ENCODE measurements at regions not wholly inside any gene's neighbourhood (a gene's known extent, or its start where the extent isn't known, plus 50 kb on each side); places are given as distances from the start of the nearest gene placed in this dataset.
A peak's percentile ranks its signal among the peaks of the same experiment; 100 is the strongest.

DNA sequence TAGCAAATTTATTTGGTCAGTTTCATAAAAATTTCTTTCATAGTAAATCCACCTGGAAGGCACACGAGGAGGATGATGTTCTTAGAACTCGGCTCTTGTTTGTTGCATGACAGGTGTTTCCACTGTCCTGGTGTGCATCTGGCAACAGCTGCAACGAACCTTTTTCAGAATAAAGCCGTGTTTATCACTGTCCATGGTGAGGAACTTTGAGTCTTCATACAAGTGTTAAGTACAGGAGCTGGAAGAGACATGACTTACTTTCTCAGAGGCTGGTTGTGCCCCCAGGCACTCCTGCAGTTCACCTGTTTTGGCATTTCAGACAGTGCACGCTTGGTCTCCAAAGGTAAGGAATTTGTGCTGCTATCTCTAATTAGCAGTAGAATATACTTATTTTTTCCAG, 97.1 kb downstream of the ADAMTS1 start:
- intact Hi-C loops (cut with DNase I, micrococcal nuclease), result no loop called here
- no peak for DNase-seq
- ATAC-seq, result no peak

DNA sequence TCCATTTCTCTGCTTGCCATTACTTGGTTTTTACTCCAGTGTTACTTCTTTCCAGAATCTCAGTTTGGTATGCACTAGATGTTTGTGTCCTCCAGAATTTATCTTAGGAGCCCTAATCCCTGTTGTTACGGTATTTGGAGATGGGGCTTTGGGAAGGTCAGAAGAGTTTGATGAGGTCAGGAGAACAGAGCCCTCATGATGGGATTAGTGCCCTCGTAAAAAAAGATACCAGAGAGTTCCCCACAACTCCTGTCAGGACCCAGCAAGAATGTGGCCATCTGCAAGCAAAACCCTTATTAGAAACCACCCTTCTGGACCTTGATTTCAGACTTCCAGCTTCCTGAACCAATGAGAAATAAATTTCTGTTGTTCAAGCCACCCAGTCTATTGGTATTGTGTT, 98.0 kb downstream of the ADAMTS1 start:
- ATAC-seq (no peak), DNase-seq (no peak)
- intact Hi-C loops (cut with DNase I, micrococcal nuclease), result no loop called here

GRCh38 chr21:26743524-26743923, 101.7 kb downstream of the ADAMTS1 start:
- intact Hi-C loops (cut with DNase I, micrococcal nuclease), result no loop called here
- ATAC-seq, result no peak
- no peak for DNase-seq

GRCh38 chr21:26739189-26739588, 106.0 kb downstream of the ADAMTS1 start:
- intact Hi-C loops (cut with DNase I, micrococcal nuclease), result no loop called here
- DNase-seq, result no peak
- no peak for ATAC-seq

DNA sequence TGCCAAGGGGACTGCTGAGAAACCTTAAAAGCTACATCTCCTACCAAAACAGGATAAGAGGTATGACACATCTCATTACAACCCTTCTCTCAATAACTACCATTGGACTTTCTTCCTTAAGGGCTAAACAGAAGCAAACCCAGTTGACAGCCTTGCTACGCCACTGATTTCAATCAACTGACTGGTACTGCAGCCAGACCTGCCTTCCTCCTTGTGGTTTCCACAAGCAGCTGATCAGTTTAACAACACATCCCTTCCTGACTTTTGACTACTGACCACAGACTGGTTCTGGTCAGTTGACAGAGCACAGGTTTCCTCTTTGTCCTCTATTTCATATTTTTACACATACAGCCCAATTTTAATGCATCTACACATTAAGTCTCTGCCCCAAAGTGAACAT, 108.8 kb downstream of the ADAMTS1 start:
- intact Hi-C loops (cut with DNase I, micrococcal nuclease), result no loop called here
- ATAC-seq, result no peak
- DNase-seq, result no peak

DNA sequence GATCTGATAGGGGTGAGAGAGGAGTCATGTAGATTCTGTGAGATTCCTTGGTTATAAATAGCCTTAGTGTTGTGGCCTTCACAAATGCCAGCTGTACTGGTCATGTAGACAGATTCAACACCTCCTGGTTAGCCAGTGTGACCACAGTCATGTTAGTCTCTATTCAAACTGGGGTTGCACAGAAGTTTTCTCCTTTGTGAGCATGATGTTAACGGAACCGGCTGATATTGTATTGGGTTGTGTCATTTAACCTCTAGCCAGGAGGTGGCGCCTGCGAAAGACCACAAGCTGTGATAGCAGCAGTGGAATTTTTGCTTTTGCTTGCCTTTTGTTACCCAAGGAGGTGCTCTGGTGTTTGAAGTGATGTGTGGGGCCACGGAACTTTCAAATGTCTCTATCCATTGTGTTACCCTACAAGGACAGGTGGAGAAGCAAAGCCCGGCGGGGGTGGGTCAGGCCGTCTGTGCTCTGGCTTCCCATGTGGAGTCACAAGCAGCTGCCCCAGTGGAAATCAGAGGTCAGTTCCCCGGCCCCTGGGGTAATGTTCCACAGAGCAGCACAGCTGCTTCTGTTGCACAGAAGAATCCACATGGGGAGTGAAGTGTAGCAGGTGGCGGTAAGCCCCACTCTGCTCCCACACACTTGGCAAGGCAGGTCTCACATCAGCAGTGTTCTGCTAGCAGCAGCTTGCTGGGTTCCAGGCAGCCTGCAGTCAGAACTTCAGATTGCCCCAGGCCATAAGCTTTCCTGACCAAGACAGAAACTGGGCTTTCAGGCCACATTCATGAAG, 112.6 kb downstream of the ADAMTS1 start:
- DNase-seq (peak in 1 of 2 donors; percentile 28), ATAC-seq (peak; percentile 42)
- intact Hi-C loops (cut with DNase I, micrococcal nuclease), result no loop called here

GRCh38 chr21:26719750-26720149, 125.5 kb downstream of the ADAMTS1 start:
- no peak for ATAC-seq
- no peak for DNase-seq
- intact Hi-C loops (cut with DNase I, micrococcal nuclease), result loop anchor here (10.0 kb wide), 1 partner anchor 835 kb away; no protein-coding TSS in a partner anchor

DNA sequence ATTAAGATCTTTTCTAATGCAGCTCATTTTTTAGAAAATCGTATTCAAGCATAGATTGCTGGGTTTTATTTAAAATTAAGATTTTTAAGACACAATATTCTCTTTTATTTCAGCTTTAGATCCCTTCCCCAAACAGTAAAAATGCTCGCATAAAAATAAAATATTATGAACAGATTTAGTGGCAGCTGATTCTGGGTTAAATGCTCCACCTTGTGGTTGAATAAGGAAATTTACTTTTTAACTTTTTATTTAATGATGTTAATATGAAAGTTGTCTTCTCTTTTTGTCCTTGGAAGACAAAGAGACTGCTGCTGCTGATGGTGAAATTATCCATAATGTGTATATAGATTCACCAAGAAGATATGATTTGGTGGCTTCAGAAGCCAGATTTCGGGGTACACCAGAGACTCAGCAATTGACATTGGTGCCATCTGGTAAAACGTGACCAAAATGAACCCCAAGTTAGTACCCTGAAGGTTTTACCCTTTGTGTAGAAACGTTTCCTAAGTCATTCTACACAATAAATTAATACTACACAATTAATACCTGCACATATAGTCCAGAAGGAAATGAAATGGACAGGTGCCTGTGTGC, 128.0 kb downstream of the ADAMTS1 start:
- DNase-seq (no peak), ATAC-seq (no peak)
- intact Hi-C loops (cut with DNase I, micrococcal nuclease), result loop anchor here (10.0 kb wide), 1 partner anchor 832 kb away; no protein-coding TSS in a partner anchor

DNA sequence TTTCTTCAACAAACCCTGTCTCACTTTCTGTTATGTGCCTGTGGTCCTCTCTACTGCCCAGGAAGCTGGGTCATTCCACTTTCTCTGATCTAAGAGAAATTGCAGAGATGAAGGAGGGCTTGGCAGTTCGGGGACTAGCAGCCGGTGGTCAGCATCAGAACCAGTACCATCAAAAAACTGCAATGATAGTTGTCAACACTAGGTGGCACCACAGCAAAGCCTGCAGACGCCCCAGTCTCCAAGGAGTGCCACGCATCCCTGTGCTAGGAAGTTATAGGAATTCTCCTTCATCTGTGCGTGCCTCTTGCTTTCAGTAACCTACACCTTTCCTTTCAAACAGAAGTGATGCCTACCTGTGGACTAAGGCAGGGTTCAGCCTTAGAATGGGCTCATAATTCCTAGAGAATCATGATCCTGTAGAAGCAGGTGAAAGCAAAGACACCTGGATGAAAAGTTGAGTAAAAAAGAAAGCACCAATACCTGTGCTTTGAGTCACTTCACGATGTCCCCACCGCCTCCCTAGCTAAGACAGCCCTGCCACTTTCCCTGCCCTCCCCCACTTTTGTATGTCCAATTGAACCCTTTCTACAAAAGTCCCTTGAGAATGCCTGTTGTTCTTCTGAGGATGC, 129.2 kb downstream of the ADAMTS1 start:
- ATAC-seq (peak; percentile 73), DNase-seq (peak in 1 of 2 donors; percentile 19)
- intact Hi-C loops (cut with DNase I, micrococcal nuclease), result loop anchor here (10.0 kb wide), 1 partner anchor 831 kb away; no protein-coding TSS in a partner anchor

DNA sequence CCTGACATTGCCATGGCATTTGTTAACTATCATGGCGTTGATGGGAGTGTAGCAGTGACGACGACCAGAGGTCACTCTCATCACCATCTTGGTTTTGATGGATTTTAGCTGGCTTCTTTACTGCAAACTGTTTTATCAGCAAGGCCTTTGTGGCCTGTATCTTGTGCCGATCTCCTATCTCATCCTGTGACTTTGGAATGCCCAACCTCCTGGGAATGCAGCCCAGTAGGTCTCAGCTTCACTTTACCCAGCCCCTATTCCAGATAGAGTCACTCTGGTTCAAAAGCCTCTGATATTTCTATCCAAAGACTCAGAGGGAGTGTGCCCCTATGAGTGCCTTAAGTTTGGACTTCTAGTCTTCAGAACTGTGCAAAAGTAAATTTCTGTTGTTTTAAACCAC, 130.1 kb downstream of the ADAMTS1 start:
- ATAC-seq (no peak), DNase-seq (no peak)
- intact Hi-C loops (cut with DNase I, micrococcal nuclease), result loop anchor here (10.0 kb wide), 1 partner anchor 830 kb away; no protein-coding TSS in a partner anchor

DNA sequence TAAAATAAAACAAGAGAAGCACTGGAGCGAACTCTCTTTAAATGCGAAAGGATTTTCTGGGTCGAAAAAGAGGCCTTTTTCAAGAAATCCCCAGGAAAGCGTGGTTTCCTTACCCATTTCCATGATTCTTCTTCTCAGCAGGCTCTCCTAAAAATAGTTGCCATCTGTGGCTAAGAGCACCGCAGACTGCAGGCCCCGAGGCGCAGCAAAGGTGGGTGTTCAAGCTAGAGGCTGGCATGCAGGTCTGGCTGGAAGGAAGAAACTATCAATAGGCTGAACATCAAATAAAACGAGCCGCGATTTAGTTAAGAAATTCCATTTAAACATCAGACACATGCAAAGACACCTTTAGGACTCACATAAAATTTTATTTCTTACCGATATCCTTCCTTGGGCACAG, 135.1 kb downstream of the ADAMTS1 start:
- intact Hi-C loops (cut with DNase I, micrococcal nuclease), result loop anchor here (10.0 kb wide), 1 partner anchor 825 kb away; no protein-coding TSS in a partner anchor
- DNase-seq (no peak), ATAC-seq (no peak)

DNA sequence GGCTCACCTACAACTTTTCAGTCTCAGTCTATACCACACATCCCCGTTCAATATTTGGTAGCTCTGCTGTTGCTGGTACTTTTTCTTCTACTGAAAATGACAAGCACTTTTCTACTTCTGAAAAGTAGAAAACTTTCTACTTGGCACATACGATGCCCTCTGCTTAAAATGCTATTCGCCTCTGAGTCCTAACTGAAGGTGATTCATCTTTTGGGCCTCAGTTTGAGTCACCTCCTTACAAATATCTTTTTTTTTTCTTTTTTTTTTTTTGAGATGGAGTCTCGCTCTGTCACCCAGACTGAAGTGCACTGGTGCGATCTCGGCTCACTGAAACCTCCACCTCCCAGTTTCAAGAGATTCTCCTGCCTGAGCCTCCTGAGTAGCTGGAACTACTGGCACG, 136.0 kb upstream of the CYYR1 start:
- intact Hi-C loops (cut with DNase I, micrococcal nuclease), result no loop called here
- no peak for ATAC-seq

DNA sequence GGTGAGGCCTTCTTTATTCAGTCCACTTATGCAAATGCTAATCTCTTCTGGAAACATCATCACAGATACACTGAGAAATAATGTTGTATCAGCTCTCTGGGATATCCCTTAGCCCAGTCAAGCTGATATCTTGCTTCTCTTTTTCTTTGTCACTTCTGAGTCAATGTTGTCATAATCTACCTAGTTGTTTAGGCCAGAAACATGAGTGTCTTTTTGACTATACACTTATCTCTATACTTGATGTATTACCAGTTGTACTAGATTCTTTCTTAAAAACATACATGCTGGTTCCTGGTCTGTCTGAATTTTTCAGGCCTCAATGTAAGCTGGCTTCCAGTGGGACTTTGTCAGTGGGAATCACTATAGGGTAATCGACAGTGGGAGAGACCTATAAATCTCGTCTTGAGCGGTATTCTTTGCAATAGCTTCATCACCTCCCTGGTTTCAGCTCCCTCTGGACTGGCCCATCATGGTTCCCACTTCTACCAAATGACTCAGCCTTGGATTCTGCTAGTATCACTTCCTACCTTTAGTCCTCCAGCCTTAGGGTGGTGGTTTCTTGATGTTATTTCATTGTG, 135.2 kb upstream of the CYYR1 start:
- intact Hi-C loops (cut with DNase I, micrococcal nuclease), result no loop called here
- no peak for DNase-seq
- ATAC-seq, result no peak

More for the DNA sequence above, 136.0 kb upstream of the CYYR1 start:
- no peak for DNase-seq

GRCh38 chr21:26707246-26707645, 134.2 kb upstream of the CYYR1 start:
- ATAC-seq (no peak), DNase-seq (no peak)
- intact Hi-C loops (cut with DNase I, micrococcal nuclease), result no loop called here

GRCh38 chr21:26698416-26698815, 125.3 kb upstream of the CYYR1 start:
- DNase-seq, result no peak
- ATAC-seq, result no peak
- intact Hi-C loops (cut with DNase I, micrococcal nuclease), result no loop called here

DNA sequence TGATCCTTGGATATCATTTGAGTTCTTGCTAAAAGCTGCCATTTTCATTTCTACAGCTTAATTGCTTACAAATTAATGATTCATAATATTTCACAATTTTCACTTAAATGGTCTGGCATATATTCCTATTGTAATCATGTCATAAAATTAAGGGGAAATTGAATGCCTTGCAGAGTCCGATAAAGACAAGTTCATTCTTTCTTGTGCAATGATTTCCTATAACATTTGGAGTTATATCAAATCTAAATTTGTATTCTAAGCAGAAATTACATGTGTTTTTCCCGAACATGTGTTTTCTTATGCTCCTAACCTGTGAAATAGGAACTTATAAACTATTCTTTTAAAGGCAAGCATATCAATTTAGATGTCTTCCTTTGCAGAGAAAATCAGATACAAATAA, 118.3 kb upstream of the CYYR1 start:
- DNase-seq (no peak), ATAC-seq (no peak)
- intact Hi-C loops (cut with DNase I, micrococcal nuclease), result no loop called here

DNA sequence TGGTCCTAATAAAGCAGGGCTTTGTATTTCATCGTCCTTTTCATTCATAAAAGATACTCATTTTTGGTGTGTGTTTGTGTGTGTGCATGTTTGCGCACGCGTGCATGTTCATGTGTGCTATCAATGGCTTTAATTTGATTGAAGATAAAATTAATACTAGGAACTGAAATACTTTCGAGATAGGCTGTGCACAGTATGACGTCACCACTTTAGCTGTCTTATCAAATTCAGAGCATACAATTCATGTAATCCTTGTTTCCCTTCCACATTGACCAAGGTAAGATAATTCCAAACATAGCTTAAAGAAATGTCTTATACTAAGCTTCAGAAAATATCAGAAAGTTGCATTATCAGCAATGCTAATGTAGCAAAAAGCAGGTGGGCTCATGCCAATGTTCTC, 113.6 kb upstream of the CYYR1 start:
- DNase-seq (no peak), ATAC-seq (no peak)
- intact Hi-C loops (cut with DNase I, micrococcal nuclease), result no loop called here

GRCh38 chr21:26686278-26686677, 113.2 kb upstream of the CYYR1 start:
- DNase-seq, result no peak
- intact Hi-C loops (cut with DNase I, micrococcal nuclease), result no loop called here
- no peak for ATAC-seq

DNA sequence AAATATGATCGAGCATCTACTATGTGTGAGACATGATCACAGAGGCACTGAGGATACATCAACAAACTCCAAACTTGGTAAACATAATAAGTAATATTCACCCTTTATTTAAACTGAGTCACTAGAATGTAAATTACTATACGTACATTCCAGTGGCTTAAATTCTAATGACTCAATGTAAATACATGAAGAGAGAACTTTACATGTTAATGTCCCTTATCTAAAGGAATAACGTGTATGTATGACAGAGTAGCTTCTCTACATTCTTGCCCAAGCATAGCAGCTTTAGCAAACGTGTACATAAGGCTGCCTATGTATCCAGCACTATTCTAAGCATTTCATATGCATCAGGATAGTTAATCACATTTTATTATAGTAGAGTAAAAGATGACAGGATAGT, 111.8 kb upstream of the CYYR1 start:
- intact Hi-C loops (cut with DNase I, micrococcal nuclease), result no loop called here
- ATAC-seq (no peak), DNase-seq (no peak)

DNA sequence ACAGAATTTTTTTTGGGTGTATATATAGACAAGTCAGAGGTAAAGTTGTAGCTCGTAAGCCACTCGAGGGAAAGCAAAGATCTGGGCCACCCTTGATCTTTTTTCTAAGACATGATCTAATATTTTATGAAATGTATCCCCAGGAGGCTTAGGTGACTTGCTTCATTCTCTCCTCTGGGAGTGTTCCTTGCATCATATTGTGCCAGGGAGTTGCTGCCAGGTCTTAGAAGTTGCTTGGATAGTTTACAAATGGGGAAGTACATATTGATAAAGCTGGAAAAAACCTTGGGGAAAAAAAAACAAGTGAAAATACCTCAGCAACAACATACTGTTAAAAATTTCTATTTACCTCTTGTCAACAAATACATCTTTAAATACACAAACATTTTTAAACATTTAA, 110.9 kb upstream of the CYYR1 start:
- ATAC-seq (no peak), DNase-seq (no peak)
- intact Hi-C loops (cut with DNase I, micrococcal nuclease), result no loop called here
